A673 (cell line): ENCODE measurements at regions not wholly inside any gene's neighbourhood (a gene's known extent, or its start where the extent isn't known, plus 50 kb on each side); places are given as distances from the start of the nearest gene placed in this dataset.

Source experiments
- CTCF ChIP-seq: fragments of 300-800, 200-600 bp; sonication (generic); conservative IDR thresholded peaks from 2 replicates; pipeline ENCODE4 v1.5.1; 2017; ENCODE audit warnings: low read depth, mild to moderate bottlenecking, antibody characterized with exemption, low read length, moderate library complexity, mixed read lengths
- EZH2 ChIP-seq: fragments of 200-600 bp; sonication (generic); IDR thresholded peaks from 2 replicates; pipeline ENCODE4 v1.6.1; 2017; ENCODE audit warnings: borderline replicate concordance, low read depth, mild to moderate bottlenecking, mixed read lengths, antibody characterized with exemption, low read length; ENCODE audit not compliant: poor library complexity, severe bottlenecking

GRCh38 chr1:69400128-69400527 lies 167.6 kb upstream of the LRRC7 start:
- TF ChIP-seq EZH2 (no peak), CTCF (no peak)
